NCI-H2171 treated with DMSO at 0.1 percent for 48 hours (cell line): ENCODE measurements at regions not wholly inside any gene's neighbourhood (a gene's known extent, or its start where the extent isn't known, plus 50 kb on each side); places are given as distances from the start of the nearest gene placed in this dataset.
A peak's percentile ranks its signal among the peaks of the same experiment; 100 is the strongest.
"Not testable (repeated sequence)": the region's sequence is repeated elsewhere in the genome, so short reads cannot be mapped to it uniquely, and the experiment has no call there.

Experiments
- DNase-seq: peaks from one replicate; lab custom pipeline; 2025; lab: John Stamatoyannopoulos, UW

- no peak for DNase-seq
These were observed 372.7 kb downstream of the PSAT1 start for GRCh38 chr9:78669591-78669990.

GRCh38 chr9:78671785-78672184 lies 374.9 kb downstream of the PSAT1 start:
- DNase-seq = no peak

- peak; percentile 89 for DNase-seq
These were observed 377.9 kb downstream of the PSAT1 start for GRCh38 chr9:78674874-78675273.

- DNase-seq = no peak
These were observed 379.1 kb downstream of the PSAT1 start for GRCh38 chr9:78676009-78676408.

GRCh38 chr9:78676623-78677022 lies 379.7 kb downstream of the PSAT1 start:
- no peak for DNase-seq

- no peak for DNase-seq
These were observed 380.4 kb downstream of the PSAT1 start for GRCh38 chr9:78677326-78677725.

- DNase-seq = no peak
These were observed 382.0 kb downstream of the PSAT1 start for GRCh38 chr9:78678877-78679276.

- no peak for DNase-seq
These were observed 383.3 kb downstream of the PSAT1 start for GRCh38 chr9:78680196-78680595.

- DNase-seq = no peak
These were observed 385.3 kb downstream of the PSAT1 start for GRCh38 chr9:78682216-78682615.

- DNase-seq = peak; percentile 85
These were observed 388.5 kb downstream of the PSAT1 start for GRCh38 chr9:78685471-78685870.

- no peak for DNase-seq
These were observed 391.9 kb downstream of the PSAT1 start for GRCh38 chr9:78688796-78689195.

- no peak for DNase-seq
These were observed 394.6 kb downstream of the PSAT1 start for GRCh38 chr9:78691542-78691941.

GRCh38 chr9:78692871-78693270 lies 395.9 kb downstream of the PSAT1 start:
- DNase-seq = no peak

- DNase-seq = peak; percentile 90
These were observed 398.0 kb downstream of the PSAT1 start for GRCh38 chr9:78694974-78695373.

- DNase-seq = peak; percentile 96
These were observed 398.6 kb downstream of the PSAT1 start for GRCh38 chr9:78695519-78695918.

- no peak for DNase-seq
These were observed 400.7 kb downstream of the PSAT1 start for GRCh38 chr9:78697618-78698017.

GRCh38 chr9:78698371-78698770 lies 401.4 kb downstream of the PSAT1 start:
- no peak for DNase-seq

GRCh38 chr9:78699217-78699616 lies 402.3 kb downstream of the PSAT1 start:
- DNase-seq = not testable (repeated sequence)

- not testable (repeated sequence) for DNase-seq
These were observed 407.2 kb downstream of the PSAT1 start for GRCh38 chr9:78704153-78704552.

GRCh38 chr9:78707080-78707479 lies 410.2 kb downstream of the PSAT1 start:
- no peak for DNase-seq

GRCh38 chr9:78707481-78707991 lies 410.6 kb downstream of the PSAT1 start:
- DNase-seq = no peak

- DNase-seq = no peak
These were observed 416.1 kb downstream of the PSAT1 start for GRCh38 chr9:78712903-78713613.

GRCh38 chr9:78713614-78714405 lies 416.9 kb downstream of the PSAT1 start:
- DNase-seq = no peak
